ENCODE measurements at regions not wholly inside any gene's neighbourhood (a gene's known extent, or its start where the extent isn't known, plus 50 kb on each side); places are given as distances from the start of the nearest gene placed in this dataset.

GRCh38 chr9:29826421-29826820, 2253.1 kb upstream of the C9orf72 start:
- TF ChIP-seq, protein P1, sequence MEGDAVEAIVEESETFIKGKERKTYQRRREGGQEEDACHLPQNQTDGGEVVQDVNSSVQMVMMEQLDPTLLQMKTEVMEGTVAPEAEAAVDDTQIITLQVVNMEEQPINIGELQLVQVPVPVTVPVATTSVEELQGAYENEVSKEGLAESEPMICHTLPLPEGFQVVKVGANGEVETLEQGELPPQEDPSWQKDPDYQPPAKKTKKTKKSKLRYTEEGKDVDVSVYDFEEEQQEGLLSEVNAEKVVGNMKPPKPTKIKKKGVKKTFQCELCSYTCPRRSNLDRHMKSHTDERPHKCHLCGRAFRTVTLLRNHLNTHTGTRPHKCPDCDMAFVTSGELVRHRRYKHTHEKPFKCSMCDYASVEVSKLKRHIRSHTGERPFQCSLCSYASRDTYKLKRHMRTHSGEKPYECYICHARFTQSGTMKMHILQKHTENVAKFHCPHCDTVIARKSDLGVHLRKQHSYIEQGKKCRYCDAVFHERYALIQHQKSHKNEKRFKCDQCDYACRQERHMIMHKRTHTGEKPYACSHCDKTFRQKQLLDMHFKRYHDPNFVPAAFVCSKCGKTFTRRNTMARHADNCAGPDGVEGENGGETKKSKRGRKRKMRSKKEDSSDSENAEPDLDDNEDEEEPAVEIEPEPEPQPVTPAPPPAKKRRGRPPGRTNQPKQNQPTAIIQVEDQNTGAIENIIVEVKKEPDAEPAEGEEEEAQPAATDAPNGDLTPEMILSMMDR (conservative IDR thresholded peaks at IDR 0.05; ENCODE audit: low read length), result no peak
- H3K4me3 ChIP-seq (ENCODE audit: low read length), result no peak overlapping the region
- DNase-seq (ENCODE audit: low read depth), result no peak

- TF ChIP-seq, protein P1 (conservative IDR thresholded peaks at IDR 0.05; ENCODE audit: low read length), result no peak
- DNase-seq (ENCODE audit: low read depth), result no peak
These were observed 2257.5 kb upstream of the C9orf72 start for GRCh38 chr9:29830821-29831220.

GRCh38 chr9:29838491-29839020, 2265.3 kb upstream of the C9orf72 start:
- no peak for DNase-seq (ENCODE audit: low read depth)
- TF ChIP-seq, protein P1 (conservative IDR thresholded peaks at IDR 0.05; ENCODE audit: low read length), result no peak
- H3K4me3 ChIP-seq (ENCODE audit: low read length), result no peak overlapping the region

More at GRCh38 chr9:29830821-29831220, 2257.5 kb upstream of the C9orf72 start:
- H3K4me3 ChIP-seq (ENCODE audit: low read length), result no peak overlapping the region

DNA sequence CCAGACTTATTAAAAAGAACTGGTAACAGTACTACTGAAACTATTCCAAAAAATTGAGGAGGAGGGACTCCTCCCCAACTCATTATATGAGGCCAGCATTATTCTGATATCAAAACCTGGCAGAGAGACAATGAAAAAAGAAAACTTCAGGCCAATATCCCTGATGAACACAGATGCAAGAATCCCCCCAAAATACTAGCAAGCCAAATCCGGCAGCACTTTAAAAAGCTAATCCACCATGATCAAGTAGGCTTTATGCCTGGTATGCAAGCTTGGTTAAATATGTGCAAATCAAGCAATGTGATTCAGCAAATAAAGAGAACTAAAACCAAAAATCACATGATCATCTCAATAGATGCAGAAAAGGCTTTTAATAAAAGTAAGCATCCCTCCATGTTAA, 2271.0 kb upstream of the C9orf72 start:
- DNase-seq (ENCODE audit: low read depth), result no peak
- H3K4me3 ChIP-seq (ENCODE audit: low read length), result no peak overlapping the region
- TF ChIP-seq, protein P1 (conservative IDR thresholded peaks at IDR 0.05; ENCODE audit: low read length), result no peak

DNA sequence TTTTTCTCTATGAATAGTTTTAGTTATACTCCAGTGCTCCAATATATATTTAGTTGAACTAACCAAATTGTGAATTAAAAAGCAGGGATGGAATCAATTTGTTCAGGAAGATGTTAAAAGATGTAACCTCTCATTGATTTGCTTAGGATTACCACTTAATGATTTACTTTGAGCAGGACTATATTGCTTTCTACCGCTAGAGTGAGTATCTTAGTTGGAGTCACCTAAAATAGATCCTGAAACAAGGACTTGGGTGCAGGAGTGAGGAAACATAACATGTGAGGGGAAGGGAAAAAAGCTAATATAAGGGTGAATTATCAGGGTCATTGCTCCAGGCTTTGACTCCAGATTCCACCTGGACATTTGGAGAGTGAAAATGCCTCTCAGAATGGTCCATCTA, 2277.4 kb upstream of the C9orf72 start:
- no peak for DNase-seq (ENCODE audit: low read depth)
- TF ChIP-seq, protein P1 (conservative IDR thresholded peaks at IDR 0.05; ENCODE audit: low read length), result no peak
- no peak overlapping the region for H3K4me3 ChIP-seq (ENCODE audit: low read length)

DNA sequence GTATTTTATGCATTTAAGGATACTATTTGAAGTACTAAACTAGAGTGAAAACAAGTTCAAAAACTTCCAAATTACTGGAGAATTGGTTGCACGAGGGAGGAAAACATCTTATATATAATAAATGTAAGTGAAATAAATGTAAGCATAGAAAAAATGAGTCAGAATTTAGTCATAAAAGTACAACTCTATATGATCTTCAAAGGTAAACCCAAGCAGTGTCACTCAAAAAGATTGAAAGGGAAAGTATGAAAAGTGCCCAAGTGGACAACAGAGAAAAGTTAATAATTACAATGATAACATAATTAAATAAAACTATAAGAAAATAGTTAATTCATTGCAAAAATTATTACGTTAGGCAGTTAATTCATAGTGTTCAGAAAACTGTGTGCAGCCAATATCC, 2288.5 kb upstream of the C9orf72 start:
- no peak overlapping the region for H3K4me3 ChIP-seq (ENCODE audit: low read length)

GRCh38 chr9:29865764-29866313, 2292.6 kb upstream of the C9orf72 start:
- no peak for DNase-seq (ENCODE audit: low read depth)
- TF ChIP-seq, protein P1 (conservative IDR thresholded peaks at IDR 0.05; ENCODE audit: low read length), result no peak
- H3K4me3 ChIP-seq (ENCODE audit: low read length), result no peak overlapping the region

More for the DNA sequence above, 2288.5 kb upstream of the C9orf72 start:
- TF ChIP-seq, protein P1 (conservative IDR thresholded peaks at IDR 0.05; ENCODE audit: low read length), result no peak
- DNase-seq (ENCODE audit: low read depth), result no peak

Measured in AG10803 (cell line).